DND-41 (cell line): ENCODE measurements at regions not wholly inside any gene's neighbourhood (a gene's known extent, or its start where the extent isn't known, plus 50 kb on each side); places are given as distances from the start of the nearest gene placed in this dataset.

Experiments
- ATAC-seq: fragments of 200-7000 bp; cut with Tn5 transposase; 3 replicates; pipeline ENCODE4 v1.9.1; 2021; ENCODE audit warnings: low read depth; ENCODE audit not compliant: insufficient read depth
- DNase-seq: peaks from one replicate; pipeline ENCODE4 v3.0.0-alpha.2; 2020
- H2AFZ ChIP-seq: 2 replicates; pipeline ENCODE4 v1.6.0; 2012; ENCODE audit warnings: low read depth, low read length
- H3K27ac ChIP-seq: 2 replicates; pipeline ENCODE4 v1.5.1; 2012; ENCODE audit warnings: low read length, inconsistent platforms
- H3K27me3 ChIP-seq: fragments of 200-600 bp; sonication (generic); 2 replicates; pipeline ENCODE4 v1.6.0; 2012; ENCODE audit warnings: low read length, mild to moderate bottlenecking, inconsistent platforms; ENCODE audit not compliant: insufficient read depth, poor library complexity
- H3K36me3 ChIP-seq: 2 replicates; pipeline ENCODE4 v1.5.1; 2012; ENCODE audit warnings: low read length, inconsistent platforms; ENCODE audit not compliant: insufficient read depth
- H3K4me1 ChIP-seq: 2 replicates; pipeline ENCODE4 v1.5.1; 2012; ENCODE audit warnings: mild to moderate bottlenecking, low read length; ENCODE audit not compliant: insufficient read depth
- H3K4me2 ChIP-seq: 2 replicates; pipeline ENCODE4 v1.6.0; 2012; ENCODE audit warnings: mild to moderate bottlenecking, moderate library complexity, low read length, inconsistent platforms; ENCODE audit not compliant: insufficient read depth
- H3K4me3 ChIP-seq, 2 experiments: fragments of 200-600 bp in 1 of 2; shearing (Covaris generic) in 1 of 2; 2 replicates each; pipeline ENCODE4 v1.5.1; 2012 to 2016; ENCODE audit warnings: inconsistent platforms in 2 of 2, low read length in 2 of 2, mild to moderate bottlenecking in 2 of 2, low read depth in 1 of 2, moderate library complexity in 1 of 2
- H3K79me2 ChIP-seq: 2 replicates; pipeline ENCODE4 v1.6.0; 2012; ENCODE audit warnings: low read length, inconsistent platforms; ENCODE audit not compliant: insufficient read depth
- H3K9ac ChIP-seq: 2 replicates; pipeline ENCODE4 v1.6.0; 2012; ENCODE audit warnings: low read depth, mild to moderate bottlenecking, inconsistent platforms, low read length, moderate library complexity
- H3K9me3 ChIP-seq: 2 replicates; pipeline ENCODE4 v1.5.1; 2012; ENCODE audit warnings: low read length, moderate library complexity, mild to moderate bottlenecking, inconsistent platforms; ENCODE audit not compliant: insufficient read depth, severe bottlenecking
- H4K20me1 ChIP-seq: 2 replicates; pipeline ENCODE4 v1.6.0; 2012; ENCODE audit warnings: low read length; ENCODE audit not compliant: insufficient read depth
- CTCF ChIP-seq: IDR thresholded peaks from 2 replicates; pipeline ENCODE4 v1.5.1; 2012; ENCODE audit warnings: borderline replicate concordance, low read length, moderate library complexity, mild to moderate bottlenecking; ENCODE audit not compliant: poor library complexity, severe bottlenecking; ENCODE audit errors: extremely low read depth
- EZH2 ChIP-seq: IDR thresholded peaks from 3 replicates; pipeline ENCODE4 v1.6.1; 2012; ENCODE audit warnings: borderline replicate concordance, low read depth, mild to moderate bottlenecking, moderate library complexity, low read length, inconsistent platforms; ENCODE audit not compliant: severe bottlenecking

- Histone ChIP-seq H3K36me3 (peaks cover 21% of the 10 kb centered on the region), H3K27ac (0 out of 2 replicates have a peak overlapping the region, but pooled peaks have one; percentile 69), H3K4me1 (peaks cover 56% of the 10 kb centered on the region), H3K4me3 (peak overlapping the region in 1 of 2 experiments; percentile 20; a peak in 1 of 4 replicates), H3K9me3 (no peaks in the 10 kb centered on the region), H2AFZ (no peak overlapping the region), H3K27me3 (no peaks in the 10 kb centered on the region), H4K20me1 (no peaks in the 10 kb centered on the region), H3K9ac (no peak overlapping the region), H3K4me2 (peak overlapping the region; percentile 89; the same call in 1 of the 2 replicates), H3K79me2 (peaks cover 82% of the 10 kb centered on the region)
- no peak for ATAC-seq
- TF ChIP-seq CTCF = no peak
- TF ChIP-seq EZH2 = no peak
- DNase-seq = no peak
Measured at GRCh38 chr6:144586986-144587385, 301.9 kb downstream of the UTRN start.

GRCh38 chr6:144588697-144589325, 303.7 kb downstream of the UTRN start:
- ATAC-seq (no peak), DNase-seq (no peak)
- H3K4me3 ChIP-seq = no peak overlapping the region
- H2AFZ ChIP-seq = no peak overlapping the region
- H3K27ac ChIP-seq = peak overlapping the region; percentile 21; the same call in 1 of the 2 replicates
- no peaks in the 10 kb centered on the region for H3K27me3 ChIP-seq
- H4K20me1 ChIP-seq = no peaks in the 10 kb centered on the region
- TF ChIP-seq CTCF (no peak), EZH2 (no peak)
- H3K9me3 ChIP-seq = no peaks in the 10 kb centered on the region
- H3K4me2 ChIP-seq = peak overlapping the region; percentile 8; the same call in 1 of the 2 replicates
- H3K9ac ChIP-seq = no peak overlapping the region
- peaks cover 44% of the 10 kb centered on the region for H3K4me1 ChIP-seq
- peaks cover 98% of the 10 kb centered on the region for H3K79me2 ChIP-seq
- peaks cover 32% of the 10 kb centered on the region for H3K36me3 ChIP-seq

GRCh38 chr6:144590532-144590931, 305.4 kb downstream of the UTRN start:
- Histone ChIP-seq H3K36me3 (peaks cover 32% of the 10 kb centered on the region), H3K9ac (no peak overlapping the region), H2AFZ (no peak overlapping the region), H3K27me3 (no peaks in the 10 kb centered on the region), H3K4me2 (no peak overlapping the region), H3K4me3 (no peak overlapping the region), H3K27ac (no peak overlapping the region), H4K20me1 (no peaks in the 10 kb centered on the region), H3K79me2 (peaks cover 97% of the 10 kb centered on the region), H3K9me3 (no peaks in the 10 kb centered on the region), H3K4me1 (peaks cover 28% of the 10 kb centered on the region)
- TF ChIP-seq EZH2 = no peak
- no peak for TF ChIP-seq CTCF
- ATAC-seq (no peak), DNase-seq (no peak)
